ENCODE measurements at regions not wholly inside any gene's neighbourhood (a gene's known extent, or its start where the extent isn't known, plus 50 kb on each side); places are given as distances from the start of the nearest gene placed in this dataset.

DNA sequence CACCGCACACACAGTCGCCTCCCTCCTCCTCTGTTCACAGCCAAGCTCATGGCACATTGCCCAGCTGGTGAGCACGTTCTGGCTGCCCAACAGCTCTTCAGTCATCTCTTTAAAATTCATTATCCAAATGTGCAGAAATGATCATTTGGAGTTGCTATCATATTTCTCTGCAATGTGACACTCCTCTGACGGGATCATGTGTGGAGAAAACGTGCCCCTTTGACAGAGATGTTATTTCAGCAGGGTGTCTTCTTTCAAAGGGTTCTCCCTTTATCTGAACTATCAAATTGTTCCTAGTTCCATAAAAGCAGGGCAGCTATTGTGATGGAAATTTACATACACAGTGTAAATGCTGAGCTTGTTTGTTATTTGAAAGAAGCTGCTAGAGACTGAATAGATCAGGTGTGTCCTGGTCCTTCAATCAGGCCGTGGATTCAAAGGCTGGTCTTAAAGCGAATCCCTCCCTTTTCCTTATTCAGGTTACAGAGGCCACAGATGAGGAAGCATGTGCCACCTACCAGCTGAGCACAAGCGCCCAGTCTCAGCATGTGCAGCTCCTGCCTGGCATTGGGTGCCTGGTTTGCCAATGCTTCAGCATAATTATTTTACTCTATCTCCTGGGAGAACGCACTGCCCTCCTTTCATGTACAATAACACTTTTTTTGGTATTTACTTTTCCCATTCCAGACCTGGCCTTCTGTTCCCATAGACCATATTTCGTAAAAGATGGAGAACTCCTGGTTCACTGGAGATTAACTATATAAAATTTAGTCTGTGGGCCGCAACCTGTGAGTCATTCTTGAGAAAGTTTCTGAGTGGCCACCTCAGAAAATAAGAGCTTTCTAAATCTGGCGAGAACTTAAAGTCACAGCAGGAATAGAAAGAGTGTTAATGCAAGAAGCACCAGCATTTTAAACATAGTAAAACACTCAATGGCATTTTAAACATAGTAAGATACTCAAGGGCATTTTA lies 433.7 kb downstream of the ENC1 start:
- peak; percentile 79 for DNase-seq

DNA sequence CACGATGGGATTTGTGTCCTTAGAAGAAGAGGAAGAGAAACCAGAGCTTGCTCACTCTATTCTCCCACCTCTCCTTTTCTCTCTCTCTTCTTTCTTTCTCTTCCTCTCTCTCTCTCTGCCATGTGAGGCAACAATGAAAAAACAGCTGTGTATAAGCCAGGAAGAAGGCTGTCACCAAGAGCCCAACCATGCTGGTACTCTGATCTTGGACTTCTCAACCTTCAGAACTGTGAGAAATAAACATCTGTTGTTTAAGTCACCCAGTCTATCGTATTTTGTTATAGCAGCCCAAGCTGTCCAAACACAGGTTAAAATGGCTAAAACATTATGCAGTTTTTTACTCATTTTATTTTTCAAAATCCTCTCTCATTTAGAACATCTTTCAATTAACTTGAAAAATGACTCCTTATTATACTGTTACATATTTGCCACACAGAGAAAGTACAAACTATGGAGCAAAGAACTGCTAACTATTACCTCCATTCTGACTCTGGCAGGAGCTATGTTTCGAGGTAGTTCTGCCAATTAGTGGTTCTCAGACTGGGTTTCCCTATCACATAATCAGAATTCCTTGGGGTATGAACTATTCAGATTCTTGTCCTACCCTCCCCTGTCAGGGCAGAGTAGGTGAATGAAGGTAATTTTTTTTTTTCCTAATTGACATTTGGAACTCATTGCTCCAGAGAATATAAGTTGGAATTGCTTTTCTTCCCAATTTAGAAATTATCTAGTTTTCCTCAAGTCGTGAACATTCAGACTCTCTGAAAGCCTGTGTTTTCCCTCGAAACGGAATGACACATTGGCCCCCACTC lies 434.6 kb downstream of the ENC1 start:
- DNase-seq, result no peak

DNA sequence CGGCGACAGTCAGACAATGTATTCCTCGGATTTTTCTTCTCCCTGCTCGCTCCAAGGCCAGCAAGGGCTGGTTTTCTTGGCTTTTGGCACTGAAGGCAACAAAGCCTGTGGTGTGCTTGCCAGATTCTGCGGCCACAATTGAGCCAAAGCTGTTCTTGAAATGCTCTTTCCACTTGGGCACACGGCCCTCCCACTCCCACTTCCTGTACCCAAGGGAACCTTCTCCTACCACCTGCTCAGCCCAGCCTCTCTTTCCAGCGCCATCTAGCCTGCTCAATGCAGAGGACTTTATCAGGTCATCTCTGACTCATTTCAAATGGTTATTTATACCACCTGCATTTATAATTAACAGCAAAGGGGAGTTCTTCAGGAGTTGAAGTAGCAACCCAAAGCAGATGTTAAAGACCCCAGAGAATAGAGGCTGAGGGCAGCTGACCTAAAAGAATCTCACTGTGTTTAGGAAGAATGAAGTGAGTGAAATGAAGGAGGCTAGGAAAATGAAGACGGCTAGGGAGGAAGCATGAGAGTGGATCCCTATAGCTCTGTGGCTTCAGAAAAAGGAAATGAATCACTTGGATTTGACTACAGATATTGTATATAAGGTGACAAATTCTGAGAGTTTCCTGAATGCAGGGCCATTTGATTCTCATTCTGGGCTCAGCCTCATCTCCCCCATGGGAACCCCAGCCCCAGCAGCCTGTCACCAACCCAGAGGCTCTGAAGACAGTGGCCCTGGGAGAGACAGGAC lies 439.0 kb downstream of the ENC1 start:
- peak; percentile 46 for DNase-seq

DNA sequence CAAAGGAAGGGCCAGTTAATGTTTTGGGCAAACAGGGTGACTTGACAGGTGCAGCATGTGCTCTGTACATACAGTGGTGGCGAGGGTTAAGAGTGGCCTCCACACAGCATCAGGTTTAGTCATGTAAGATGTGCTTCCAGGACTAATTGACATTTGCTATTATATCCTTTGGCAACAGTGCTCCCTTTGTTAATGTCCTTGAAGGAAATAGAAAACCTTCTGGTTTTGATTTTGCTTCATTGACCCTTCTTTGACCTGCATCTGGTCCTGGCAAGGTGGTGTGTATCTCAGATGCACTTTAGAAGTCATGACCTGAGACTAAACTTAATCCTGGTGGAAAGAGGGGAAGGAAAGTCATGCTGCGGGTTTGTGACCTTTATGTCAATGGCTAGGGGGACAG lies 440.0 kb downstream of the ENC1 start:
- no peak for DNase-seq

DNA sequence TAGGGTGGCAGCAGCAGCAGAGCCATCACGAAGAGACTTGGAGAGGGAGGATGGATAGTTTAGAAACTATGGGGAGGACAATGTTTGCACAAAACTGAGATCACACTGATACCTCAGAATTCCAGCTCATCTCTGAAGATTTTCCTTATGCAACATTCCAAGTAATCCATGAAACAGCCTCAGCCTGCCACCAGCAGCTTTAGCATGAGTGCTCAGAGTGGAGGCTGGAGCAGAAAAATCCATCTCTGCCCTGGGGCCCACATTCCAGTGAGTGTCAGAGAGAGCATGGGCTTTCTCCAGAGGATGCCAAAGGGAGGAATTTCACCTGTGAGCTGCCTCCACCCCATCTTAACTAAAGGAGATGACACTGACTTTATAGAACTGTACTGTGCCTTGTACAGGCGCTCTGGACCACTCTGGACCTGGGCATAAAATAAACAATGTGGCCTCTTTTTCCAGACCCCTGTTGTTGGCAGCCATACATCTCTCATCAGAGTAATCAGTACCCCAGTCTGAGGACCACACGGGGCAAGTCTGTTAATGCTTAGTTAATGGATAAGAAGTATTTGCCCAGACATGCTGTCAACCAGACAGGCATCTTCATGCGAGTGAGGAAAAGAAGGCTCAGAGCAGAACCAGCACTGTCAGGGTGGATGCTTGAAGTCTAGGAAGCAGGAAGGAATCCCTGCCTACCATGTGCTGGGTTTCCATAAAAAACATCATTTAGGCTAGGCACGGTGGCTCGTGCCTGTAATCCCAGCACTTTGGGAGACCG lies 440.9 kb downstream of the ENC1 start:
- no peak for DNase-seq

DNA sequence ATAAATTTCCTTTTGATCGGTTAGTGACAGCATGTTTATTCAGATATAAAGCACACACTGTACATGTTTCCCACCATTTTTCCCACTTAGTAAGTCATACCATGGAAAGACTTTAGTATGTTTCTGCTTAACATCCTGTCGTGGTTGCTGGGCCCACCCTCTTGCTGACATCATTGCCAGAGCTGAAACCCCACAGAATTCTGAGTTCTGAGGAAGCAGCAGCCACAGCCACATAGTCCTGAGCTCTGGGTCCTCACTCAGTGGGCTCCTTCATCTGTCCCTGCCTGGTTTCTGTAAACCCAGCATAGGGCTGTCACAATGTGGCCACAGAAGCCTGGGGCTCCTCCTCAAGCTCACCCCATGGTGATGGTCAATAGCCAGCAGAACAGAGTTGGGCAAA lies 441.5 kb downstream of the ENC1 start:
- DNase-seq, result peak; percentile 42

DNA sequence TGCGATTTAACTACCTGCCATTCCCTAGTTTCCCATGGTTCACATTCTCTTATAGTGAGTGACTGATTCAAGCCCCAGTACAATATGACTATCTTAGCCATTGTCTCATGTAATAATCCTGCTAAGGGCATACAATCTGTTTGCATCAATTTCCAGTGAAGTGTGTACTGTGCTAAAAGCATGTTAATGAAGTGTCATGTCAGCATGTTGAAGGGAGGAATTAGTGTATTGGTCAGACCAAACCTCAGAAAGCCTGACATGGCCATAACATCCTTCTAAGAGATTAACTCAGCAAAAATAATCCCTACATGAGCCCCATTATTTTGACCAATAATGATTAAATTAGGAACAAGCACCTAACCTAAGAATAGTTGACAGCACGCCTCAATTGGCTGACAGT lies 442.4 kb downstream of the ENC1 start:
- no peak for DNase-seq

DNA sequence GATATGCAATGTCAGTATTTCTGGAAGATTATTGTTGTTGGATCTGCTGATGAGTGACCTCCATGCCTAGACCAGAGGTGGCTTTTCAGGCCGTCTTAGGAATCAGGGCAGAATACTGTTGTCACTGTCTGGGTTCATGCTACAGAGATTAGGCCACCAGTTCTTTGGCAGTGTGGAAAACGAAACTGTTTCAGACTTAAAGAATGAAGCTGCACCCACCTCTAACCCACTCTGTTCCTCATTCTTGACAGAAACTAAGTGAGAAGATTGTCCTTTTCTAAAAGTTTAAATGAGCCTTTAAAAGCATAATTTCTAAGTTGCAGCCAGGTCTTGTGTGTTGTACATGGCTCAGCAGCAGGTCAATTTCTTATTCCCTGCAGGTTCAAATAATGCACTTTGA lies 444.3 kb downstream of the ENC1 start:
- no peak for DNase-seq

DNA sequence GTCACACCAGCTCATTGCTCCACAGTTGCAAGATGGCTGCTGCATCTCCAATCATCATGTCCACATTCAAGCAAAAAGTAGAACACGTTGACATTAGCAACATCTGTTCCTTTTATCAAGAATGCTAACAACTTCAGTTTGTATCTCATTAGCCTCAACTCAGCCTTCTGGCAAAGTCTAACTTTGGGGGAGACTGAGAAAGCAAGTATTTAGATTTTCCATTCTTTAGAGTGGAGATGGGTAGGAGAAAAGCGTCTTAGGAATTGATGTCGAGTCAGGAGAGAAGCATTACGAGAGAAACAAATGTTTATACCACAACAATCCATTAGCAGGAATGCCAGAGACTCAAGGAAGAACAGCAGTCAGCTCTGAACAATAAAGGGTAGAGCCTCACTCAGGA lies 446.3 kb downstream of the ENC1 start:
- DNase-seq, result no peak

DNA sequence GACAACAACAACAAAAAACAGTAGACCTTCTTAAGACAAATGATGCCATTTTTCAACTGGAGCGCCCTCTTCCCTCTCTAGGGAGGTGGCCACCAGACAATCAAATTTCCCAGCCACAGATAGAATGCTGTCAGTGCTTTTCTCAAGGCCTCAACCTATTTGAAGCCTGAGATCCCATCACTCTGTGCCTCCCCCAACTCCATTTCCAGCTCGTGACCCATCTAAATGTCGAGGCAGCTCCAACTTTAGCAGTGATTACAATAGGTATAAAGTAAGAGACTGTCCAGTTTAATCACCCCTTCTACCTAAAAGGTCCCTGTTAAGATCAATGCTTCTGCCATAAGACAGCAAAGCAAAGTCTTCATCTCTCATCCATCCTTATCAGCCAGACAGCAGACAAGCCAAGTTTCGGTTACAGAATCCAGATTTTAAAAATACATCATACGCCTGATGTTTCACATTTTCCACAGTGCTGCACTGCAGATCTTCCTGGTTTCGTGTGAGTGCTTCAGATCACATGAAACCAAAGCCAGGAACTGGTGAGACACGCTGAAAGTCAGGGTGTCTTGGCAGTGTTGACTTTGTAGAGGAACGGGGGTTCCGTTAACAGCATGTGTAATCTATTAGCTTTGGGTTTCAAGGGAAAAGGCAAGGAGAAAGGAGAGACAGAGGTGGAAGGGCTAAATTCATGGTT lies 447.8 kb downstream of the ENC1 start:
- no peak for DNase-seq

DNA sequence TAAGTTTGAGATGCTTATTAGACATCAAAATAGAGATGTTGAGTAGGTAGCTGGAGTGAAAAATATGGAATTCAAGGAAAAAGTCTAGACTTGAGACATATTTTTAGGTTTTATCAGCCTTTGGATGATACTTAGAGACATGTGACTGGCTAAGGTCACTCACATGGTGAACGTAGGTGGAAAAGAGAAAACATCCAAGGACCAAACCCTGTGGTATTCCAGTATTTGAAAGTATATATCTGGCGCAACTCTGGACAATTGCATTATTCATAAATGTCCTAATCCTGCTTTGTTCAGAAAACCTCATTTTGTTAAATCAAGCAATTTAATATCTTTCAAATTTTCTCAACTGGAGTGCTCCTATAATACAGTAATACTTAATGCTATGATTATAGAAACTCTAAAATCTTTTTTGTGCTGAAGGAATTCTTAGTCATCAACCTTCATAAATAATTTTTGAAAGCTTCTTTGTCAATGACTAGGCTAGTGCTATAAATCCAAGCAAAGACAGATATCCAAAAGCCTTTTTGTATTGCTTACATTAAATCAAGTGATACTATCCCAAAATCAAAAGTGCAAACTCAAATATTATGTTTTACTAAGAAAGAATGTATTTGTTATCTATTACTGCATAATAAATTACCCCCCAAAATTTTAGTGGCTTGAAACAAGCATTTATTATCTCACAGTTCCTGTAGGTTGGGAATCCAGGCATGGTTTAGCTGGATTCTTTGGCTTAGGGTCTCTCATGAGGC lies 452.0 kb downstream of the ENC1 start:
- DNase-seq, result no peak

DNA sequence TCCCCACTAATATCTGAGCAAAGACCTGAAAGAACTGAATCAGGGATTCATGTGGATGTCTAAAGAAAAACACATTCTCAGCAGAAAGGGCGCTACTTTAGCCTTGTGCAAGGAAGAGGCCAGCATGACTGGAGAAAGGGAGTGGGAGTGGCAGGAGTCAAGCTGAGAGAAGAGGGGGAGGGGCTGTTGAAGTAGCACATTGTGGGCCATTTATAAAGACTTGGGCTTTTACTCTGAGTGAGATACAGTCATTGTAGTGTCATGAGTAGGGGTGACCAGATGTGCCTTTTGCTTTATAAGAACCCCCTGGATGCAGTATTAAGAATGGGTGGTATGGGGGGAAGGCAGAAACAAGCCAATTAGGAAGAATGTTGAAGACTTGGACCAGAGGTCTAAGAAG lies 452.8 kb downstream of the ENC1 start:
- DNase-seq, result no peak

DNA sequence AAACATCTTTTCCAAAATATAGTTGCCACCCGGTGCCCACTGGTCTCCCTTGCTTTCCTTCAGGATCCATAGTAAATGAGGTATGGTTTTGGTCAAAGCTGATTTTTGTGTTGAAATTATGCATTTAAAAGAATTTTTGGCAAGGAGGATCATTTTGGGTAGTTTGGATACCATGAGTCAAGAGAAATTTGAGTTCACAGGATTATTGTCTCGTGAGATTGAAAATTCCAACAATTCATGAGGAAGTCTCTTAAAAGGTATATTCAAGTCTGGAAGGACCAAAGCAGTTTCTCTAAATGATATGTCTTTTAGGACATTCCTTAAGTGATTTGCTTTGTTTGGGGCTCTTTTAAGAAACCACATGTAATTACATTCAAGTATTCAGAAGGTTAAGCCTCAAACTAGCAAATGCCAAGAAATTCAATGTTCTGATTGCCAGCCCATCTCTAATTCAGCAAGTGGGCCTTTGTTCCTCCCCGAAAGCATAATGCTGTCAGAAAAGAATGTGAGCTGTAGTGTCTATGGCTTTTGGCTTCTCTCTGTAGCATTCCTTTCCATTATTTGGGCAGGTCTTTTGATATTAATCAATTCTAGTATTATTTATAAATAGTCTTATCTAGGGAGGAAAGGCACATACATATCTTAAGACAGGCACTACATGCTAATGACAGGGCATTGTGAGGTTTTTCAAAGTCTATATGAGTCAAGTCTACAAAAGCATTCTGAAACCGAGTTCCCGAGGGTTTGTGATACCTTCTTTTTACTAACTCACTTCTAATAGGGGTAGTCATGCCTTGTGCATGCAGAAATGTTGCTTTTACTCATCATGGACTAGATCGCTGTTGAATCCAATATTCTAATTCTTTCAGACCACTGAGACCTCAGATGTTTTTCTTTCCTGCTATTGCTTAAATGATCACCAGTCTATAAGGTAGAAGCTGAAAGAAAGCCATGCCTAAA lies 453.9 kb downstream of the ENC1 start:
- DNase-seq, result no peak

DNA sequence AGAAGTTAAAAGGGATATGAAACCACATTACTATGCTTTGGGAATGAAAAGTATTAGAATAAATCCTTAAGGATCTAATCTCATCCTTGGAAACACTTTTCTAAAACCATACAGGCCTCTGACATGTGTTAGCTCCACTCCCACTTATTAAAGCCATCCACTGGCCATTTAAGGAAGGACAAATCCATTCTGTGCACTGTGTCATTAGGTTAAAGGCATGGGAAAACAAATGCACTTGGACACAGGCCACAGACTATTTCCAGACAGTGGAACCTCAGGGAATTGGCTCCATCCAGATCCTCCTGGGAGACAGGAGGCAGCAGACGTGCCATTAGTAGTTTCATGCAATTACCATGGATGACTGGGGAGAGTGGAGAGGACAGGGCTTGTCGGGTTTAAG lies 454.9 kb downstream of the ENC1 start:
- no peak for DNase-seq

DNA sequence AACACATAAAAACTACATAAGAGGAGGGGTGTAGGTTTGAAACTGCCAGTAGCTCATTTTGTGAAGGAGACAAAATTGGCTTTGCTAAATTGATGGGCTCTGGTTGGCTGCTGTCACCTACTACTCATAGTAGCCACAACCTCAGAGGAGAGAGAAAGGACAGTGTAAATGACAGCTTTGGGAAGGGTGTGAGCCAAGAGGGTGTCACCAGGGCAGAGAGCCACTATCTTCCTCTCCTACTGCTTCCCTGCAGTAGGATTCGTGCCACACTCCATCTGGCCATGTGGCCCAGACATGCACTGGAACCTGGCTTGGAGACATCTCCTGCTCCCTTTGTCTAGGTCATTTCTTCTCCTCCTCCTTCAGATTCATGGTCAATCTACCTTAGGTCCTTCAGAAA lies 455.9 kb downstream of the ENC1 start:
- DNase-seq, result no peak

DNA sequence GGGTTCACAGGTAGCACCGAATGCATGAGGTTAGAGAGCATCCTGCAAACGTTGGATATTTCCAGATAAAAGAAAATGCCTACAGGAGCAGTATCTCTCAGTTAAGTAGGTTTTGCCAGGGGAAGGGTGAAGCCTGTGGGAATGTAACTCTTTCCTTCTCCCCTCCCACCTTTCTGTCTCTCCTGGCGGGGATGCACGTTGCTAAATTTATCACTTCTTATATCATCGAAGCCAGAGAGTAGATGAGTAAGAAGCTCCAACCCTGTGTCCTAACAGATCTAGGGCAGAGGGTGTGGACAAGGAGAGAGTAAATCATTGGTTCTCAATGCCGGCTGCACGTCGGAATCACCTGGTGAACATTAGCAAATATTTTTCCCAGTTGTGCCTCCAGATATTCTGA lies 457.5 kb downstream of the ENC1 start:
- no peak for DNase-seq

DNA sequence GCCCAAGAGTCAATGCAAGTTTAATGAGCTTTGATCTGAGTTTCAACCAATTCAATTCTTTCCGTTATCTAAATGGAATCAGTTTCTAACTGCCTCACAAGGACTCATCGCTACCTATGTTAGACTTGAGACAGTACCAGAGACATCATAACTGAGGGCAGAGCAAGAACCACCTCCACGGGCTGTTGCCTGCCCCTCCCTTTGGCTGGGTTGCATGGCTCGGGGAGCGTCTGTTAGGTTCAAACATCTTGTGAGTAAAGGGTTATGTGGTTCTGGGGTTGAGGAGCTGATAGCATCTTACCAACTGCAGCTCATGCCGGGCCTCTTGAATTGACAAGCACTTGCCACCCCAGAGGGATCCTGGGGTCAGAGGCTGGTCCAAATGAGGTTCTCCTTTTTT lies 457.9 kb downstream of the ENC1 start:
- no peak for DNase-seq

DNA sequence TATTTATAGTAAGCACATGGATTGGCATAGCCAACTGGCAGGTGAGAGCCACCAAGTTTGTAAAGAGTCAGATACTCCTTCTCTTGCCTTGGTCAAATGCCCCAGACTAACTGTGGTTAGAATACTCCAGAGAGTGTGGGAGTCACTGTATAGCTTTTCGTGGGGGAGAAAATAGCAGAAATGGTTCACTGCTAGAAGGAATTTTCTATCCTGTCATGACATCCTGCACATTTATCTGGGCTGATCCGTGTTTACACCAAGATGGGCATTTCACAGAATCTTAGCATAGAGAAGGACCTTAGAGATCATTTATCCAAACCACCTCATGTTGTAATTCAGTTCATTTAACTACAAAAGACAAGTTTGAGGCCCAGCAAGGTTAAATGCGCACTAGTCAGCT lies 460.8 kb downstream of the ENC1 start:
- no peak for DNase-seq

DNA sequence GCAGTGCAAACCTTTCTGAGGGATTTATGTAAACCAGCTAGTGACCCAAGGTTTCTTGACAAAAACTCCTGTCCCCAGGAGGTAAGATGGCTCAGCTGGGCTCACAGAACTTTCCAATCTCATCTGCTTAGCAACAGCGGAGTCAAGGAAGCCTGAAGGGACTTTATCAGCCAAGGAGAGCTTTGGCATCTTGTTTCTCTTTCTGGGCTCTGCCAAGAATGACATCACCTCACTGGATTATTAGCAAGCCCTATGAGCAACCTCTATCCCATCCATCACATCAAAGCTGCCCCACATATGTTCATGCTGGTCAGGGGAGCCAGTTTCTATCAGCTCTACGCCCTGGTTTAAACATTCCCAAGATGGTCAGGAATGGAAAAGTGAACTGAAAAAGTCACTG lies 461.3 kb downstream of the ENC1 start:
- DNase-seq, result no peak

DNA sequence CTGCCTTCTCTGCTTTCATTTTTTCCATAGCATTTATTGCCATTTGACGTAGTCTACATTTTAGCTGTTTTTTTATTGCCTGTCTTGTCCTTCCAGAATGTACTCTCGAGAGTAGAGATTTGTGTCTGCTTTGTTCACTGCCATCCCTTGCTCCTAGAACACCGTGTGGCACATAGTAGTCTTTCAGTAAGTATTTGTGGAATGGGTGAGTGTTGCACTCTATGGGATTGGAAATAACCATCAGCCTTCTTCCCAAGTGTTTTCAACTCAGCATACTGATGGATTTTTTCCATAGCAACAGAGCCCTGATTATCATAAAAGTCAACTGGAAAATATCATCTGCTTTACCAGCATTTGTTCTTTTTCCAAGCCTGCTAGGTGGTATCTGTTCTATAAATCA lies 462.6 kb downstream of the ENC1 start:
- DNase-seq, result no peak
